NCI-H748 treated with DMSO at 0.1 percent for 48 hours (cell line): ENCODE measurements at regions not wholly inside any gene's neighbourhood (a gene's known extent, or its start where the extent isn't known, plus 50 kb on each side); places are given as distances from the start of the nearest gene placed in this dataset.
"Not testable (repeated sequence)": the region's sequence is repeated elsewhere in the genome, so short reads cannot be mapped to it uniquely, and the experiment has no call there.

Source experiments
- DNase-seq: peaks from one replicate; lab custom pipeline; 2025; lab: John Stamatoyannopoulos, UW

GRCh38 chr6:50962213-50962759 lies 143.6 kb downstream of the TFAP2B start:
- no peak for DNase-seq

- DNase-seq, result no peak
These were observed 145.3 kb downstream of the TFAP2B start for GRCh38 chr6:50963952-50964351.

GRCh38 chr6:50965495-50965894 lies 146.8 kb downstream of the TFAP2B start:
- no peak for DNase-seq

- DNase-seq, result no peak
These were observed 147.9 kb downstream of the TFAP2B start for GRCh38 chr6:50966532-50966931.

- DNase-seq, result no peak
These were observed 148.3 kb downstream of the TFAP2B start for GRCh38 chr6:50966986-50967385.

GRCh38 chr6:50968246-50968645 lies 149.6 kb downstream of the TFAP2B start:
- DNase-seq, result not testable (repeated sequence)

- no peak for DNase-seq
These were observed 152.2 kb downstream of the TFAP2B start for GRCh38 chr6:50970908-50971307.

- DNase-seq, result no peak
These were observed 154.8 kb downstream of the TFAP2B start for GRCh38 chr6:50973464-50973863.

GRCh38 chr6:50974319-50974718 lies 155.6 kb downstream of the TFAP2B start:
- DNase-seq, result no peak

- DNase-seq, result no peak
These were observed 156.5 kb downstream of the TFAP2B start for GRCh38 chr6:50975216-50975615.

- no peak for DNase-seq
These were observed 158.2 kb downstream of the TFAP2B start for GRCh38 chr6:50976907-50977306.

- no peak for DNase-seq
These were observed 159.1 kb downstream of the TFAP2B start for GRCh38 chr6:50977796-50978195.

- DNase-seq, result no peak
These were observed 159.9 kb downstream of the TFAP2B start for GRCh38 chr6:50978380-50979170.

GRCh38 chr6:50979171-50979525 lies 160.5 kb downstream of the TFAP2B start:
- DNase-seq, result peak; percentile 30

- DNase-seq, result no peak
These were observed 165.5 kb downstream of the TFAP2B start for GRCh38 chr6:50984135-50984534.

GRCh38 chr6:50986319-50986718 lies 167.6 kb downstream of the TFAP2B start:
- no peak for DNase-seq

GRCh38 chr6:50989123-50989522 lies 170.5 kb downstream of the TFAP2B start:
- DNase-seq, result no peak

- DNase-seq, result no peak
These were observed 172.2 kb downstream of the TFAP2B start for GRCh38 chr6:50990750-50991446.

GRCh38 chr6:50992232-50992631 lies 173.6 kb downstream of the TFAP2B start:
- no peak for DNase-seq

GRCh38 chr6:50992704-50993625 lies 174.3 kb downstream of the TFAP2B start:
- no peak for DNase-seq

GRCh38 chr6:50993941-50994720 lies 175.5 kb downstream of the TFAP2B start:
- no peak for DNase-seq
